Activated naive CD4-positive, alpha-beta T cell treated with anti-CD3 and anti-CD28 coated beads, Interleukin-2, amount 10 ng/mL, durations not matched to agents 7 days and 5 days (primary cell): ENCODE measurements at regions not wholly inside any gene's neighbourhood (a gene's known extent, or its start where the extent isn't known, plus 50 kb on each side); places are given as distances from the start of the nearest gene placed in this dataset.
"Not testable (repeated sequence)": the region's sequence is repeated elsewhere in the genome, so short reads cannot be mapped to it uniquely, and the experiment has no call there.

ENCODE experiments used
- CTCF ChIA-PET: fragments of 350-600 bp; sonication (Branson Sonifier 250); formaldehyde crosslinking; loops from one replicate; lab custom pipeline; 2021; ENCODE audit warnings: antibody characterized with exemption; lab: Charles Lee
- DNase-seq: peaks from one replicate; pipeline ENCODE4 v3.0.0-alpha.2; 2020
- H3K27ac Mint-ChIP-seq: one replicate; pipeline ENCODE4 v1.8.0; 2021; ENCODE audit warnings: mild to moderate bottlenecking, moderate library complexity, mixed read lengths
- H3K27me3 Mint-ChIP-seq: one replicate; pipeline ENCODE4 v1.8.0; 2021; ENCODE audit warnings: mild to moderate bottlenecking, mixed read lengths
- H3K36me3 Mint-ChIP-seq: one replicate; pipeline ENCODE4 v1.8.0; 2021; ENCODE audit warnings: mixed read lengths
- H3K4me1 Mint-ChIP-seq: one replicate; pipeline ENCODE4 v1.8.0; 2021; ENCODE audit warnings: mixed read lengths
- H3K4me3 Mint-ChIP-seq: one replicate; pipeline ENCODE4 v1.8.0; 2021; ENCODE audit warnings: mild to moderate bottlenecking, moderate library complexity, mixed read lengths
- H3K9me3 Mint-ChIP-seq: one replicate; pipeline ENCODE4 v1.8.0; 2021; ENCODE audit warnings: mixed read lengths

GRCh38 chr2:184370954-184371353 is 227.4 kb upstream of the ZNF804A start:
- Mint-ChIP-seq H3K27me3 (no peaks in the 10 kb centered on the region), H3K27ac (no peak overlapping the region), H3K36me3 (no peaks in the 10 kb centered on the region), H3K9me3 (no peaks in the 10 kb centered on the region), H3K4me3 (no peak overlapping the region), H3K4me1 (no peaks in the 10 kb centered on the region)
- CTCF ChIA-PET, result no interaction called here
- no peak for DNase-seq

GRCh38 chr2:184371641-184372040 is 226.7 kb upstream of the ZNF804A start:
- no peaks in the 10 kb centered on the region for H3K27me3 Mint-ChIP-seq
- H3K27ac Mint-ChIP-seq, result no peak overlapping the region
- DNase-seq, result no peak
- no peaks in the 10 kb centered on the region for H3K9me3 Mint-ChIP-seq
- no peaks in the 10 kb centered on the region for H3K36me3 Mint-ChIP-seq
- H3K4me3 Mint-ChIP-seq, result no peak overlapping the region
- no peaks in the 10 kb centered on the region for H3K4me1 Mint-ChIP-seq
- CTCF ChIA-PET, result no interaction called here

GRCh38 chr2:184372484-184372883 is 225.8 kb upstream of the ZNF804A start:
- no peaks in the 10 kb centered on the region for H3K36me3 Mint-ChIP-seq
- no peak overlapping the region for H3K4me3 Mint-ChIP-seq
- no peaks in the 10 kb centered on the region for H3K4me1 Mint-ChIP-seq
- H3K27ac Mint-ChIP-seq, result no peak overlapping the region
- H3K27me3 Mint-ChIP-seq, result no peaks in the 10 kb centered on the region
- no peak for DNase-seq
- H3K9me3 Mint-ChIP-seq, result peaks cover under 1% of the 10 kb centered on the region
- CTCF ChIA-PET, result no interaction called here

- no peak for DNase-seq
- H3K27ac Mint-ChIP-seq, result no peak overlapping the region
- H3K36me3 Mint-ChIP-seq, result no peaks in the 10 kb centered on the region
- no peaks in the 10 kb centered on the region for H3K27me3 Mint-ChIP-seq
- CTCF ChIA-PET, result no interaction called here
- peaks cover 2% of the 10 kb centered on the region for H3K9me3 Mint-ChIP-seq
- no peak overlapping the region for H3K4me3 Mint-ChIP-seq
- H3K4me1 Mint-ChIP-seq, result no peaks in the 10 kb centered on the region
These were observed 203.7 kb upstream of the ZNF804A start for GRCh38 chr2:184394642-184395041.

GRCh38 chr2:184402381-184402780 is 195.9 kb upstream of the ZNF804A start:
- DNase-seq, result no peak
- no peaks in the 10 kb centered on the region for H3K36me3 Mint-ChIP-seq
- no peaks in the 10 kb centered on the region for H3K4me1 Mint-ChIP-seq
- H3K4me3 Mint-ChIP-seq, result no peak overlapping the region
- CTCF ChIA-PET, result no interaction called here
- peaks cover 13% of the 10 kb centered on the region for H3K9me3 Mint-ChIP-seq
- no peaks in the 10 kb centered on the region for H3K27me3 Mint-ChIP-seq
- H3K27ac Mint-ChIP-seq, result no peak overlapping the region

GRCh38 chr2:184407041-184407630 is 191.2 kb upstream of the ZNF804A start:
- DNase-seq, CTCF ChIA-PET, H3K4me3 Mint-ChIP-seq, H3K4me1 Mint-ChIP-seq, H3K27ac Mint-ChIP-seq, H3K27me3 Mint-ChIP-seq, H3K36me3 Mint-ChIP-seq: not testable (repeated sequence)
- H3K9me3 Mint-ChIP-seq, result peaks cover 14% of the 10 kb centered on the region

GRCh38 chr2:184410160-184410559 is 188.2 kb upstream of the ZNF804A start:
- Mint-ChIP-seq H3K36me3 (no peaks in the 10 kb centered on the region), H3K27me3 (no peaks in the 10 kb centered on the region), H3K9me3 (peaks cover 14% of the 10 kb centered on the region), H3K4me3 (no peak overlapping the region), H3K27ac (no peak overlapping the region), H3K4me1 (no peaks in the 10 kb centered on the region)
- CTCF ChIA-PET, result no interaction called here
- DNase-seq, result no peak

GRCh38 chr2:184413221-184413620 is 185.1 kb upstream of the ZNF804A start:
- Mint-ChIP-seq H3K9me3 (no peaks in the 10 kb centered on the region), H3K4me3 (no peak overlapping the region), H3K4me1 (no peaks in the 10 kb centered on the region), H3K27ac (no peak overlapping the region), H3K27me3 (no peaks in the 10 kb centered on the region), H3K36me3 (no peaks in the 10 kb centered on the region)
- CTCF ChIA-PET, result no interaction called here
- DNase-seq, result no peak

- H3K9me3 Mint-ChIP-seq, result no peaks in the 10 kb centered on the region
- DNase-seq, result no peak
- H3K27ac Mint-ChIP-seq, result no peak overlapping the region
- no peak overlapping the region for H3K4me3 Mint-ChIP-seq
- CTCF ChIA-PET, result no interaction called here
- H3K27me3 Mint-ChIP-seq, result no peaks in the 10 kb centered on the region
- no peaks in the 10 kb centered on the region for H3K36me3 Mint-ChIP-seq
- no peaks in the 10 kb centered on the region for H3K4me1 Mint-ChIP-seq
These were observed 184.6 kb upstream of the ZNF804A start for GRCh38 chr2:184413671-184414229.

- H3K27ac Mint-ChIP-seq, result no peak overlapping the region
- H3K4me3 Mint-ChIP-seq, result no peak overlapping the region
- DNase-seq, result no peak
- no peaks in the 10 kb centered on the region for H3K4me1 Mint-ChIP-seq
- H3K27me3 Mint-ChIP-seq, result no peaks in the 10 kb centered on the region
- no peaks in the 10 kb centered on the region for H3K9me3 Mint-ChIP-seq
- no peaks in the 10 kb centered on the region for H3K36me3 Mint-ChIP-seq
- CTCF ChIA-PET, result no interaction called here
These were observed 182.0 kb upstream of the ZNF804A start for GRCh38 chr2:184416146-184416913.

GRCh38 chr2:184419744-184420143 is 178.6 kb upstream of the ZNF804A start:
- H3K9me3 Mint-ChIP-seq, result no peaks in the 10 kb centered on the region
- CTCF ChIA-PET, result no interaction called here

GRCh38 chr2:184421456-184421855 is 176.9 kb upstream of the ZNF804A start:
- H3K4me3 Mint-ChIP-seq, H3K27ac Mint-ChIP-seq, H3K4me1 Mint-ChIP-seq, H3K36me3 Mint-ChIP-seq, H3K9me3 Mint-ChIP-seq, DNase-seq, H3K27me3 Mint-ChIP-seq, CTCF ChIA-PET: not testable (repeated sequence)

More at GRCh38 chr2:184419744-184420143, 178.6 kb upstream of the ZNF804A start:
- DNase-seq, result no peak
- H3K27ac Mint-ChIP-seq, result no peak overlapping the region
- no peaks in the 10 kb centered on the region for H3K27me3 Mint-ChIP-seq
- no peaks in the 10 kb centered on the region for H3K36me3 Mint-ChIP-seq
- H3K4me3 Mint-ChIP-seq, result no peak overlapping the region
- H3K4me1 Mint-ChIP-seq, result no peaks in the 10 kb centered on the region

GRCh38 chr2:184425083-184425482 is 173.2 kb upstream of the ZNF804A start:
- Mint-ChIP-seq H3K4me3 (no peak overlapping the region), H3K27ac (no peak overlapping the region), H3K4me1 (no peaks in the 10 kb centered on the region), H3K36me3 (no peaks in the 10 kb centered on the region), H3K27me3 (no peaks in the 10 kb centered on the region), H3K9me3 (peaks cover 3% of the 10 kb centered on the region)
- CTCF ChIA-PET, result no interaction called here
- DNase-seq, result no peak

GRCh38 chr2:184444217-184444616 is 154.1 kb upstream of the ZNF804A start:
- Mint-ChIP-seq H3K36me3 (no peaks in the 10 kb centered on the region), H3K4me1 (no peaks in the 10 kb centered on the region), H3K27ac (no peak overlapping the region), H3K27me3 (no peaks in the 10 kb centered on the region), H3K9me3 (no peaks in the 10 kb centered on the region), H3K4me3 (no peak overlapping the region)
- CTCF ChIA-PET, result no interaction called here
- no peak for DNase-seq

- CTCF ChIA-PET, result no interaction called here
- no peak overlapping the region for H3K27ac Mint-ChIP-seq
- H3K9me3 Mint-ChIP-seq, result no peaks in the 10 kb centered on the region
- H3K36me3 Mint-ChIP-seq, result no peaks in the 10 kb centered on the region
- H3K4me3 Mint-ChIP-seq, result no peak overlapping the region
- H3K27me3 Mint-ChIP-seq, result no peaks in the 10 kb centered on the region
- H3K4me1 Mint-ChIP-seq, result no peaks in the 10 kb centered on the region
- DNase-seq, result no peak
These were observed 153.6 kb upstream of the ZNF804A start for GRCh38 chr2:184444623-184445223.
